K562 (cell line): ENCODE measurements at regions not wholly inside any gene's neighbourhood (a gene's known extent, or its start where the extent isn't known, plus 50 kb on each side); places are given as distances from the start of the nearest gene placed in this dataset.

Source experiments
- ATAC-seq: fragments of 200-7000 bp; cut with Tn5 transposase; 3 replicates; pipeline ENCODE4 v1.9.1; 2020; ENCODE audit warnings: moderate library complexity
- BruUV-seq: library from RNA; stranded (reverse); fragments of 400-500 nt; replicated peaks from 2 replicates; lab custom pipeline; 2021; lab: Mats Ljungman, UMichigan
- CTCF ChIA-PET: fragments of 300-600 bp; formaldehyde crosslinking; extraction: SDS; loops from one replicate; lab custom pipeline; 2021; ENCODE audit warnings: low intra/inter-chr PET ratio; lab: Yijun Ruan, JAX
- POLR2A ChIA-PET: fragments of 300-600, 350-650 bp; sonication (Branson Sonifier 250); formaldehyde crosslinking; extraction: SDS; loops from one replicate; lab custom pipeline; 2021; ENCODE audit warnings: antibody characterized with exemption, inconsistent platforms; lab: Yijun Ruan, JAX
- DNase-seq, 4 experiments: peaks; one replicate each; pipeline versions ENCODE4 v3.0.0 to v3.0.0-alpha.2; 2011 to 2018; ENCODE audit warnings: low spot score in 3 of 4, mixed read lengths in 3 of 4; ENCODE audit errors: extremely low read depth in 1 of 4
- FAIRE-seq: peaks from 2 replicates; lab custom pipeline; 2011; peaks lifted over from hg19 to GRCh38; lab: Jason Lieb, UNC
- H2AFZ ChIP-seq: 2 replicates; pipeline ENCODE4 v1.6.0; 2011; ENCODE audit warnings: low read depth, low read length, control low read depth, inconsistent platforms
- H3K27ac ChIP-seq: fragments of 200-600 bp; 3 replicates; pipeline ENCODE4 v1.8.0; 2011; ENCODE audit warnings: low read depth, mild to moderate bottlenecking, control low read depth, inconsistent platforms, low read length, moderate library complexity, mixed read lengths; ENCODE audit errors: extremely low read depth
- H3K27me3 ChIP-seq, 2 experiments: fragments of 300-600 bp in 1 of 2; 2 replicates in 1 of 2; 3 replicates in 1 of 2; pipeline versions ENCODE4 v1.6.0 to v1.8.0; 2011; ENCODE audit warnings: inconsistent platforms in 2 of 2, low read length in 2 of 2, mild to moderate bottlenecking in 1 of 2, mixed read lengths in 1 of 2, moderate library complexity in 1 of 2; ENCODE audit not compliant: control insufficient read depth in 2 of 2, insufficient read depth in 2 of 2
- H3K36me3 ChIP-seq: fragments of 300-600 bp; 3 replicates; pipeline ENCODE4 v1.8.0; 2011; ENCODE audit warnings: mild to moderate bottlenecking, low read length, inconsistent platforms; ENCODE audit not compliant: control insufficient read depth, insufficient read depth
- H3K4me1 ChIP-seq, 2 experiments: fragments of 200-600 bp in 1 of 2; replicated peaks in 1 of 2; 2 replicates in 1 of 2; 3 replicates in 1 of 2; pipeline versions ENCODE4 v1.5.1 to v1.8.0; 2011; ENCODE audit warnings: inconsistent platforms in 2 of 2, low read length in 2 of 2, mild to moderate bottlenecking in 1 of 2, mixed read lengths in 1 of 2, moderate library complexity in 1 of 2; ENCODE audit not compliant: control insufficient read depth in 2 of 2, insufficient read depth in 2 of 2
- H3K4me2 ChIP-seq: 2 replicates; pipeline ENCODE4 v1.6.1; 2011; ENCODE audit warnings: low read length, control low read depth, inconsistent platforms, mixed read lengths; ENCODE audit not compliant: insufficient read depth
- H3K4me3 ChIP-seq: fragments of 200-600 bp; sonication (generic), shearing (Covaris generic); 2 replicates; pipeline ENCODE4 v1.5.1; 2016; ENCODE audit warnings: control low read depth, inconsistent platforms
- H3K79me2 ChIP-seq: fragments of 200-600 bp; 3 replicates; pipeline ENCODE4 v1.8.0; 2011; ENCODE audit warnings: low read length, inconsistent platforms; ENCODE audit not compliant: control insufficient read depth, insufficient read depth
- H3K9ac ChIP-seq, 2 experiments: 2 replicates each; pipeline versions ENCODE4 v1.6.0 to v1.6.1; 2011; ENCODE audit warnings: low read depth in 2 of 2, low read length in 2 of 2, control low read depth in 1 of 2, inconsistent platforms in 1 of 2, mild to moderate bottlenecking in 1 of 2, mixed read lengths in 1 of 2; ENCODE audit not compliant: insufficient read depth in 1 of 2
- H3K9me1 ChIP-seq: one replicate; pipeline ENCODE4 v1.6.0; 2011; ENCODE audit warnings: inconsistent platforms, mild to moderate bottlenecking, low read length, moderate library complexity; ENCODE audit not compliant: control insufficient read depth, insufficient read depth
- H3K9me3 ChIP-seq: replicated peaks from 2 replicates; pipeline ENCODE4 v1.5.1; 2011; ENCODE audit warnings: low read depth, low read length, inconsistent platforms; ENCODE audit not compliant: control insufficient read depth, insufficient read depth
- H4K20me1 ChIP-seq: replicated peaks from 2 replicates; pipeline ENCODE4 v1.6.1; 2011; ENCODE audit warnings: low read length, inconsistent platforms, mixed read lengths; ENCODE audit not compliant: control insufficient read depth, insufficient read depth
- FOXJ3 ChIP-seq: sonication (generic); formaldehyde crosslinking; IDR thresholded peaks from 2 replicates; pipeline ENCODE4 v1.4.0; 2020; ENCODE audit warnings: mild to moderate bottlenecking, missing genetic modification reagents
- HDGF ChIP-seq: fragments of 450-650 bp; IDR thresholded peaks from 2 replicates; pipeline ENCODE4 v1.6.1; 2016
- MBD1 ChIP-seq: fragments of 250-450 bp; sonication (Bioruptor Pico); IDR thresholded peaks from 2 replicates; pipeline ENCODE4 v1.8.0; 2022; ENCODE audit warnings: inconsistent platforms
- SRSF3 ChIP-seq: fragments of 200-400 bp; formaldehyde crosslinking; IDR thresholded peaks from 2 replicates; pipeline ENCODE4 v1.6.1; 2016; ENCODE audit warnings: mild to moderate bottlenecking, low read length, moderate library complexity; ENCODE audit not compliant: insufficient read depth
- STAT6 ChIP-seq: sonication (generic); formaldehyde crosslinking; IDR thresholded peaks from 2 replicates; pipeline ENCODE4 v1.8.1; 2023; ENCODE audit warnings: mild to moderate bottlenecking, missing genetic modification reagents
- TRIM24 ChIP-seq, 2 experiments: fragments of 450-650 bp; IDR thresholded peaks; 2 replicates each; pipeline ENCODE4 v1.6.1; 2016
- XRCC5 ChIP-seq: fragments of 200-400 bp; formaldehyde crosslinking; IDR thresholded peaks from 2 replicates; pipeline ENCODE4 v1.6.1; 2017; ENCODE audit warnings: low read depth, mild to moderate bottlenecking, low read length
- ZFP30 ChIP-seq: fragments of 250-450 bp; sonication (Bioruptor Pico); IDR thresholded peaks from 2 replicates; pipeline ENCODE4 v1.8.0; 2022; ENCODE audit warnings: moderate library complexity, mild to moderate bottlenecking, inconsistent platforms, borderline replicate concordance
- ZFPM2 ChIP-seq: fragments of 250-450 bp; sonication (Bioruptor Pico); IDR thresholded peaks from 2 replicates; pipeline ENCODE4 v1.5.1; 2022; ENCODE audit warnings: mild to moderate bottlenecking
- ZNF217 ChIP-seq: sonication (generic); formaldehyde crosslinking; IDR thresholded peaks from 2 replicates; pipeline ENCODE4 v1.8.0; 2022; ENCODE audit warnings: mild to moderate bottlenecking, missing genetic modification reagents
- WGBS: fragments of 100-300 bp; shearing (Covaris generic); methylation state at CpG from one replicate; pipeline ENCODE4 v1.1.6; 2016; ENCODE audit warnings: low coverage, mixed read lengths; ENCODE audit not compliant: insufficient coverage; ENCODE audit errors: missing lambda C conversion rate; 5-methylcytosine and 5-hydroxymethylcytosine counted together
- in situ Hi-C: fragments of 300-500 bp; cut with MboI; formaldehyde crosslinking; loops from 4 replicates; pipeline ENCODE4 v1.15.0; 2018; ENCODE audit warnings: inconsistent platforms, mixed read lengths
- intact Hi-C: fragments of 100-400 bp; cut with micrococcal nuclease; formaldehyde crosslinking; loops from 2 replicates; pipeline ENCODE4 v1.14.2; 2022

- H3K9ac ChIP-seq: no peak overlapping the region
- POLR2A ChIA-PET: no interaction called here
- H3K4me3 ChIP-seq: no peak overlapping the region
- no peaks in the 10 kb centered on the region for H3K79me2 ChIP-seq
- H4K20me1 ChIP-seq: no peaks in the 10 kb centered on the region
- no peaks in the 10 kb centered on the region for H3K9me1 ChIP-seq
- H3K9me3 ChIP-seq: no peaks in the 10 kb centered on the region
- intact Hi-C loops: no loop called here
- no peak overlapping the region for H3K27ac ChIP-seq
- no peak for ATAC-seq
- no peak for DNase-seq
- in situ Hi-C loops: no loop called here
- no peaks in the 10 kb centered on the region for H3K27me3 ChIP-seq
- TF ChIP-seq MBD1 (CRISPR knock-in tag) (no peak), TRIM24 (IDR thresholded peaks at IDR 0.05) (no peak), XRCC5 (no peak), SRSF3 (no peak), ZFPM2 (CRISPR knock-in tag) (no peak), STAT6 (no peak), HDGF (no peak), ZNF217 (no peak), FOXJ3 (CRISPR knock-in tag) (no peak), ZFP30 (CRISPR knock-in tag) (no peak)
- TF ChIP-seq, all 486 proteins: peak for 0
- no peak overlapping the region for H2AFZ ChIP-seq
- BruUV-seq: no TSS peak
- H3K4me2 ChIP-seq: no peak overlapping the region
- no peaks in the 10 kb centered on the region for H3K36me3 ChIP-seq
- 0% methylated on average over 1 of the region's 1 CpG for WGBS
- no peaks in the 10 kb centered on the region for H3K4me1 ChIP-seq
- no peak for FAIRE-seq
- CTCF ChIA-PET: no interaction called here
These were observed 827.8 kb downstream of the VRK1 start for GRCh38 chr14:97624985-97625384.
